ENCODE measurements at regions not wholly inside any gene's neighbourhood (a gene's known extent, or its start where the extent isn't known, plus 50 kb on each side); places are given as distances from the start of the nearest gene placed in this dataset.
"Not testable (repeated sequence)": the region's sequence is repeated elsewhere in the genome, so short reads cannot be mapped to it uniquely, and the experiment has no call there.

DNA sequence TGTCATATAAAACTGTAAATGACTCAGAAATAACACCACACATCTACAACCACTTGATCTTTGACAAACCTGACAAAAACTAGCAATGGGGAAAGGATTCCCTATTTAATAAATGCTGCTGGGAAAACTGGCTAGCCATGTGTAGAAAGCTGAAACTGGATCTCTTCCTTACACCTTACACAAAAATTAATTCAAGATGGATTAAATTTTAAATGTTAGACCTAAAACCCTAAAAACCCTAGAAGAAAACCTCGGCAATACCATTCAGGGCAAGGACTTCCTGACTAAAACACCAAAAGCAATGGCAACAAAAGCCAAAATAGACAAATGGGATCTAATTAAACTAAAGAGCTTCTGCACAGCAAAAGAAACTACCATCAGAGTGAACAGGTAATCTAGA, 1315.3 kb upstream of the CNTN5 start:
- TF ChIP-seq, protein P1, sequence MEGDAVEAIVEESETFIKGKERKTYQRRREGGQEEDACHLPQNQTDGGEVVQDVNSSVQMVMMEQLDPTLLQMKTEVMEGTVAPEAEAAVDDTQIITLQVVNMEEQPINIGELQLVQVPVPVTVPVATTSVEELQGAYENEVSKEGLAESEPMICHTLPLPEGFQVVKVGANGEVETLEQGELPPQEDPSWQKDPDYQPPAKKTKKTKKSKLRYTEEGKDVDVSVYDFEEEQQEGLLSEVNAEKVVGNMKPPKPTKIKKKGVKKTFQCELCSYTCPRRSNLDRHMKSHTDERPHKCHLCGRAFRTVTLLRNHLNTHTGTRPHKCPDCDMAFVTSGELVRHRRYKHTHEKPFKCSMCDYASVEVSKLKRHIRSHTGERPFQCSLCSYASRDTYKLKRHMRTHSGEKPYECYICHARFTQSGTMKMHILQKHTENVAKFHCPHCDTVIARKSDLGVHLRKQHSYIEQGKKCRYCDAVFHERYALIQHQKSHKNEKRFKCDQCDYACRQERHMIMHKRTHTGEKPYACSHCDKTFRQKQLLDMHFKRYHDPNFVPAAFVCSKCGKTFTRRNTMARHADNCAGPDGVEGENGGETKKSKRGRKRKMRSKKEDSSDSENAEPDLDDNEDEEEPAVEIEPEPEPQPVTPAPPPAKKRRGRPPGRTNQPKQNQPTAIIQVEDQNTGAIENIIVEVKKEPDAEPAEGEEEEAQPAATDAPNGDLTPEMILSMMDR (IDR thresholded peaks at IDR 0.05; ENCODE audit: low read depth, low read length, poor library complexity, severe bottlenecking) = not testable (repeated sequence)
- not testable (repeated sequence) for TF ChIP-seq EZH2phosphoT487 (IDR thresholded peaks at IDR 0.05; ENCODE audit: borderline replicate concordance, low read length)
